NCI-H2081 (cell line): ENCODE measurements at regions not wholly inside any gene's neighbourhood (a gene's known extent, or its start where the extent isn't known, plus 50 kb on each side); places are given as distances from the start of the nearest gene placed in this dataset.
"Not testable (repeated sequence)": the region's sequence is repeated elsewhere in the genome, so short reads cannot be mapped to it uniquely, and the experiment has no call there.

Source experiments
- DNase-seq, 2 experiments: peaks; one replicate each; lab custom pipeline; 2025; lab: John Stamatoyannopoulos, UW

- peak in 1 of 2 experiments; percentile 3 for DNase-seq
Measured at GRCh38 chr4:98828801-98829200, 100.1 kb downstream of the EIF4E start.

- no peak for DNase-seq
Measured at GRCh38 chr4:98827661-98828060, 101.3 kb downstream of the EIF4E start.

- no peak for DNase-seq
Measured at GRCh38 chr4:98822144-98822543, 106.8 kb downstream of the EIF4E start.

- DNase-seq: not testable (repeated sequence)
Measured at GRCh38 chr4:98818116-98818515, 110.8 kb downstream of the EIF4E start.

GRCh38 chr4:98816816-98817215 is 112.1 kb downstream of the EIF4E start:
- no peak for DNase-seq

- DNase-seq: no peak
Measured at GRCh38 chr4:98816386-98816785, 112.5 kb downstream of the EIF4E start.

GRCh38 chr4:98804403-98804802 is 124.5 kb downstream of the EIF4E start:
- DNase-seq: no peak

GRCh38 chr4:98803251-98803650 is 125.7 kb downstream of the EIF4E start:
- no peak for DNase-seq

- DNase-seq: peak in 1 of 2 experiments; percentile 43
Measured at GRCh38 chr4:98802770-98803198, 126.1 kb downstream of the EIF4E start.

- no peak for DNase-seq
Measured at GRCh38 chr4:98801259-98801725, 127.6 kb downstream of the EIF4E start.

GRCh38 chr4:98796991-98797390 is 131.9 kb downstream of the EIF4E start:
- no peak for DNase-seq

GRCh38 chr4:98794565-98795205 is 134.2 kb downstream of the EIF4E start:
- no peak for DNase-seq

- no peak for DNase-seq
Measured at GRCh38 chr4:98793658-98794057, 135.2 kb upstream of the TSPAN5 start.

GRCh38 chr4:98786866-98787265 is 128.5 kb upstream of the TSPAN5 start:
- no peak for DNase-seq

- DNase-seq: no peak
Measured at GRCh38 chr4:98784947-98785706, 126.7 kb upstream of the TSPAN5 start.

- no peak for DNase-seq
Measured at GRCh38 chr4:98781641-98782357, 123.4 kb upstream of the TSPAN5 start.

GRCh38 chr4:98780926-98781325 is 122.5 kb upstream of the TSPAN5 start:
- DNase-seq: no peak

GRCh38 chr4:98779088-98779487 is 120.7 kb upstream of the TSPAN5 start:
- DNase-seq: no peak

- DNase-seq: no peak
Measured at GRCh38 chr4:98778206-98778605, 119.8 kb upstream of the TSPAN5 start.

GRCh38 chr4:98775672-98776071 is 117.3 kb upstream of the TSPAN5 start:
- DNase-seq: no peak

- DNase-seq: no peak
Measured at GRCh38 chr4:98773638-98774037, 115.2 kb upstream of the TSPAN5 start.

- DNase-seq: no peak
Measured at GRCh38 chr4:98771959-98772632, 113.7 kb upstream of the TSPAN5 start.
